PC-3 (cell line): ENCODE measurements at regions not wholly inside any gene's neighbourhood (a gene's known extent, or its start where the extent isn't known, plus 50 kb on each side); places are given as distances from the start of the nearest gene placed in this dataset.

ENCODE experiments used
- ATAC-seq: fragments of 200-7000 bp; cut with Tn5 transposase; 2 replicates; pipeline ENCODE4 v1.9.1; 2020; ENCODE audit warnings: mild to moderate bottlenecking, moderate library complexity
- BruUV-seq: library from RNA; stranded (reverse); fragments of 400-500 nt; replicated peaks from 2 replicates; lab custom pipeline; 2021; lab: Mats Ljungman, UMichigan
- CTCF ChIA-PET: fragments of 300-600 bp; sonication (Branson Sonifier 250); formaldehyde crosslinking; loops from one replicate; lab custom pipeline; 2022; ENCODE audit warnings: antibody characterized with exemption; lab: Charles Lee
- POLR2A ChIA-PET: fragments of 300-600 bp; sonication (Branson Sonifier 250); formaldehyde crosslinking; loops from one replicate; lab custom pipeline; 2022; ENCODE audit warnings: antibody characterized with exemption; ENCODE audit not compliant: unreplicated experiment; lab: Charles Lee
- DNase-seq: peaks from one replicate; pipeline ENCODE4 v3.0.0-alpha.2; 2015
- H2AFZ ChIP-seq: fragments of 300-600 bp; sonication (generic); 2 replicates; pipeline ENCODE4 v1.6.0; 2016; ENCODE audit warnings: antibody characterized with exemption, low read length
- H3F3A ChIP-seq: fragments of 300-600 bp; sonication (generic); one replicate; pipeline ENCODE4 v1.6.0; 2017; ENCODE audit warnings: antibody characterized with exemption, low read length, control low read depth, mild to moderate bottlenecking; ENCODE audit not compliant: unreplicated experiment
- H3K27ac ChIP-seq: fragments of 300-600 bp; sonication (generic); 2 replicates; pipeline ENCODE4 v1.5.1; 2016; ENCODE audit warnings: mild to moderate bottlenecking, low read length
- H3K27me3 ChIP-seq: fragments of 300-600 bp; sonication (generic); 2 replicates; pipeline ENCODE4 v1.6.1; 2016; ENCODE audit warnings: low read length, mixed read lengths
- H3K36me3 ChIP-seq: fragments of 300-600 bp; sonication (generic); 2 replicates; pipeline ENCODE4 v1.6.1; 2016; ENCODE audit warnings: low read depth, mixed run types, low read length, mixed read lengths
- H3K4me1 ChIP-seq: fragments of 300-600 bp; sonication (generic); 2 replicates; pipeline ENCODE4 v1.5.1; 2016; ENCODE audit warnings: low read length; ENCODE audit not compliant: insufficient read depth
- H3K4me2 ChIP-seq: fragments of 300-600 bp; sonication (generic); 2 replicates; pipeline ENCODE4 v1.6.0; 2016; ENCODE audit warnings: low read length
- H3K4me3 ChIP-seq: fragments of 300-600 bp; sonication (generic); 2 replicates; pipeline ENCODE4 v1.5.1; 2016; ENCODE audit warnings: mild to moderate bottlenecking, low read length, mixed read lengths
- H3K79me2 ChIP-seq: fragments of 300-600 bp; sonication (generic); 2 replicates; pipeline ENCODE4 v1.6.1; 2017; ENCODE audit warnings: low read length, mixed read lengths
- H3K9ac ChIP-seq: fragments of 300-600 bp; sonication (generic); 2 replicates; pipeline ENCODE4 v1.6.0; 2016; ENCODE audit warnings: mild to moderate bottlenecking, low read length
- H3K9me2 ChIP-seq: fragments of 300-600 bp; sonication (generic); replicated peaks from 2 replicates; pipeline ENCODE4 v1.6.1; 2016; ENCODE audit warnings: mixed run types, low read length, mixed read lengths
- H3K9me3 ChIP-seq: fragments of 300-600 bp; sonication (generic); 2 replicates; pipeline ENCODE4 v1.6.1; 2016; ENCODE audit warnings: low read length, mixed read lengths
- H4K20me1 ChIP-seq: fragments of 300-600 bp; sonication (generic); 2 replicates; pipeline ENCODE4 v1.6.1; 2016; ENCODE audit warnings: low read length, mixed read lengths
- CTCF ChIP-seq: fragments of 300-600 bp; sonication (generic); conservative IDR thresholded peaks from 2 replicates; pipeline ENCODE4 v1.5.1; 2017; ENCODE audit warnings: antibody characterized with exemption, low read depth, mild to moderate bottlenecking, low read length
- EZH2 ChIP-seq: fragments of 300-600 bp; sonication (generic); IDR thresholded peaks from one replicate; pipeline ENCODE4 v1.6.1; 2017; ENCODE audit warnings: antibody characterized with exemption, mild to moderate bottlenecking, low read length; ENCODE audit not compliant: unreplicated experiment
- EZH2phosphoT487 ChIP-seq: fragments of 300-600 bp; sonication (generic); IDR thresholded peaks from 2 replicates; pipeline ENCODE4 v1.6.1; 2018; ENCODE audit warnings: mild to moderate bottlenecking, antibody characterized with exemption, low read length, borderline replicate concordance
- intact Hi-C: fragments of 100-400 bp; cut with micrococcal nuclease; formaldehyde crosslinking; loops from 2 replicates; pipeline ENCODE4 v1.9.0; 2023

GRCh38 chr1:196094821-196095220 lies 513.4 kb downstream of the KCNT2 start:
- BruUV-seq: no TSS peak

GRCh38 chr1:196091397-196092135 lies 516.7 kb downstream of the KCNT2 start:
- H3K9me3 ChIP-seq: no peaks in the 10 kb centered on the region
- no peaks in the 10 kb centered on the region for H3K27me3 ChIP-seq
- H3K9me2 ChIP-seq: no peaks in the 10 kb centered on the region
- no peaks in the 10 kb centered on the region for H3K79me2 ChIP-seq
- no peak overlapping the region for H2AFZ ChIP-seq
- H3K27ac ChIP-seq: no peak overlapping the region
- H3K9ac ChIP-seq: no peak overlapping the region
- H3K4me1 ChIP-seq: no peaks in the 10 kb centered on the region
- no peak overlapping the region for H3K4me3 ChIP-seq
- H4K20me1 ChIP-seq: no peaks in the 10 kb centered on the region
- H3K36me3 ChIP-seq: no peaks in the 10 kb centered on the region
- DNase-seq (no peak), ATAC-seq (no peak)
- ChIA-PET POLR2A (no interaction called here), CTCF (no interaction called here)
- no peak overlapping the region for H3K4me2 ChIP-seq
- no TSS peak for BruUV-seq
- intact Hi-C loops: no loop called here
- TF ChIP-seq EZH2phosphoT487: no peak
- no peak for TF ChIP-seq EZH2
- TF ChIP-seq CTCF: no peak
- no peaks in the 10 kb centered on the region for H3F3A ChIP-seq

More at GRCh38 chr1:196094821-196095220, 513.4 kb downstream of the KCNT2 start:
- H3K4me2 ChIP-seq: no peak overlapping the region
- no peak overlapping the region for H3K27ac ChIP-seq
- no peak overlapping the region for H3K4me3 ChIP-seq
- CTCF ChIA-PET: no interaction called here
- TF ChIP-seq CTCF (no peak), EZH2 (no peak), EZH2phosphoT487 (no peak)
- ATAC-seq (no peak), DNase-seq (no peak)
- H4K20me1 ChIP-seq: no peaks in the 10 kb centered on the region
- no peak overlapping the region for H3K9ac ChIP-seq
- intact Hi-C loops: no loop called here
- H3K79me2 ChIP-seq: no peaks in the 10 kb centered on the region
- no peaks in the 10 kb centered on the region for H3F3A ChIP-seq
- no peaks in the 10 kb centered on the region for H3K9me3 ChIP-seq
- POLR2A ChIA-PET: no interaction called here
- H3K36me3 ChIP-seq: no peaks in the 10 kb centered on the region
- H2AFZ ChIP-seq: no peak overlapping the region
- no peaks in the 10 kb centered on the region for H3K27me3 ChIP-seq
- no peaks in the 10 kb centered on the region for H3K9me2 ChIP-seq
- H3K4me1 ChIP-seq: no peaks in the 10 kb centered on the region

GRCh38 chr1:196090226-196090625 lies 518.0 kb downstream of the KCNT2 start:
- Histone ChIP-seq H3F3A (no peaks in the 10 kb centered on the region), H3K4me2 (no peak overlapping the region), H3K36me3 (no peaks in the 10 kb centered on the region), H2AFZ (no peak overlapping the region), H4K20me1 (no peaks in the 10 kb centered on the region), H3K9me2 (no peaks in the 10 kb centered on the region), H3K4me3 (no peak overlapping the region), H3K27ac (no peak overlapping the region), H3K79me2 (no peaks in the 10 kb centered on the region), H3K9me3 (no peaks in the 10 kb centered on the region), H3K4me1 (no peaks in the 10 kb centered on the region), H3K9ac (no peak overlapping the region), H3K27me3 (no peaks in the 10 kb centered on the region)
- BruUV-seq: no TSS peak
- CTCF ChIA-PET: no interaction called here
- ATAC-seq: no peak
- intact Hi-C loops: no loop called here
- DNase-seq: no peak
- TF ChIP-seq EZH2: no peak
- TF ChIP-seq EZH2phosphoT487: no peak
- TF ChIP-seq CTCF: no peak
- POLR2A ChIA-PET: no interaction called here
